ENCODE measurements at regions not wholly inside any gene's neighbourhood (a gene's known extent, or its start where the extent isn't known, plus 50 kb on each side); places are given as distances from the start of the nearest gene placed in this dataset.

DNA sequence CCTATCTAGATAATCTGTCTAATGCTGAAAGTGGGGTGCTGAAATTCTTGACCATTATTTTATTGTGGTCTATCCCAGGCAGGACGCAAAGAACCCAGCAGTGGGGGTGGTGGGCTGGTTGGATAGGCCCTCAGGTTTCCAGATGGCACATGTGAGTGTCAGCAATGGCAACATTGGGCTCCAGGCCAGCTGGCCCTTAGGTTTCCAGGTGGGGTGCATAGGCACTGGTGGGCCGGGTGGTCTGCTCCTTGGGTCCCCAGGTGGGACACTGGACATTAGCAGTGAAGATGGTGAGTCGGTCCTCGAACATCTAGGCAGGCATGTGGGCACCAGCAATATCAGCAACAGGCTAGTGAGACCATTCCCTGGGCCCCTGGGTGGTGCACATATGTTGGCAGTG, 680.3 kb upstream of the ACVR2A start:
- H3K27ac ChIP-seq (ENCODE audit: insufficient read length, low read depth, low read length): no peak overlapping the region

More for the DNA sequence above, 680.3 kb upstream of the ACVR2A start:
- no peak overlapping the region for H3K14ac ChIP-seq (ENCODE audit: insufficient read depth, low read length)
- H3K9me3 Mint-ChIP-seq: no peaks in the 10 kb centered on the region; a peak in 1 of 5 replicates
- no peak overlapping the region for H2BK5ac ChIP-seq (ENCODE audit: insufficient read length, low read length)
- no peak overlapping the region for H3K4ac ChIP-seq (ENCODE audit: low read depth, low read length)
- H2BK120ac ChIP-seq (ENCODE audit: low read depth, low read length, poor library complexity, severe bottlenecking): no peak overlapping the region
- no peaks in the 10 kb centered on the region for H3K9me3 ChIP-seq (ENCODE audit: control insufficient read depth, low read depth, low read length)
- no peaks in the 10 kb centered on the region for H3K23me2 ChIP-seq (ENCODE audit: insufficient read length, low read depth, low read length, poor library complexity, severe bottlenecking)
- H3K27ac Mint-ChIP-seq: no peak overlapping the region
- H3K4me1 ChIP-seq (ENCODE audit: insufficient read depth, low read length): no peaks in the 10 kb centered on the region
- no peak overlapping the region for H4K5ac ChIP-seq (ENCODE audit: insufficient read length, low read depth, low read length)
- H3K4me1 Mint-ChIP-seq: no peaks in the 10 kb centered on the region
- H2BK20ac ChIP-seq (ENCODE audit: low read depth, low read length, poor library complexity, severe bottlenecking): no peak overlapping the region
- no peaks in the 10 kb centered on the region for H3K36me3 Mint-ChIP-seq (ENCODE audit: insufficient read depth in 1 of 3, low read depth in 3 of 3)
- H3K4me3 Mint-ChIP-seq: no peak overlapping the region
- no peaks in the 10 kb centered on the region for H4K20me1 ChIP-seq (ENCODE audit: control insufficient read depth, insufficient read depth, insufficient read length)
- no peak overlapping the region for H2BK12ac ChIP-seq (ENCODE audit: insufficient read length, low read depth, low read length)
- no peaks in the 10 kb centered on the region for H3K79me1 ChIP-seq (ENCODE audit: insufficient read depth, low read depth, low read length, poor library complexity, severe bottlenecking)
- no peaks in the 10 kb centered on the region for H3K27me3 Mint-ChIP-seq (ENCODE audit: low read depth)
- no peak overlapping the region for H3K18ac ChIP-seq (ENCODE audit: insufficient read length, low read depth, low read length)
- no peak for DNase-seq
- no peaks in the 10 kb centered on the region for H3K27me3 ChIP-seq (ENCODE audit: insufficient read depth, low read length)
- no peak overlapping the region for H2BK15ac ChIP-seq (ENCODE audit: low read depth, low read length)
- H3T11ph ChIP-seq (ENCODE audit: low read length): no peak overlapping the region
- H3K23ac ChIP-seq (ENCODE audit: insufficient read length, low read depth, low read length): no peak overlapping the region
- H2AFZ ChIP-seq (ENCODE audit: low read length): no peak overlapping the region
- H3K56ac ChIP-seq (ENCODE audit: insufficient read length, low read depth, low read length): no peak overlapping the region
- no peaks in the 10 kb centered on the region for H3K79me2 ChIP-seq (ENCODE audit: insufficient read depth, low read length)
- TF ChIP-seq, protein P1, sequence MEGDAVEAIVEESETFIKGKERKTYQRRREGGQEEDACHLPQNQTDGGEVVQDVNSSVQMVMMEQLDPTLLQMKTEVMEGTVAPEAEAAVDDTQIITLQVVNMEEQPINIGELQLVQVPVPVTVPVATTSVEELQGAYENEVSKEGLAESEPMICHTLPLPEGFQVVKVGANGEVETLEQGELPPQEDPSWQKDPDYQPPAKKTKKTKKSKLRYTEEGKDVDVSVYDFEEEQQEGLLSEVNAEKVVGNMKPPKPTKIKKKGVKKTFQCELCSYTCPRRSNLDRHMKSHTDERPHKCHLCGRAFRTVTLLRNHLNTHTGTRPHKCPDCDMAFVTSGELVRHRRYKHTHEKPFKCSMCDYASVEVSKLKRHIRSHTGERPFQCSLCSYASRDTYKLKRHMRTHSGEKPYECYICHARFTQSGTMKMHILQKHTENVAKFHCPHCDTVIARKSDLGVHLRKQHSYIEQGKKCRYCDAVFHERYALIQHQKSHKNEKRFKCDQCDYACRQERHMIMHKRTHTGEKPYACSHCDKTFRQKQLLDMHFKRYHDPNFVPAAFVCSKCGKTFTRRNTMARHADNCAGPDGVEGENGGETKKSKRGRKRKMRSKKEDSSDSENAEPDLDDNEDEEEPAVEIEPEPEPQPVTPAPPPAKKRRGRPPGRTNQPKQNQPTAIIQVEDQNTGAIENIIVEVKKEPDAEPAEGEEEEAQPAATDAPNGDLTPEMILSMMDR (conservative IDR thresholded peaks at IDR 0.05): no peak
- H2AK5ac ChIP-seq (ENCODE audit: insufficient read length, low read length): no peak overlapping the region
- no peak overlapping the region for H3K9ac ChIP-seq (ENCODE audit: extremely low read depth, insufficient read length, low read length)
- WGBS (ENCODE audit: extremely low coverage, insufficient read length, low lambda C conversion rate): no CpG with 5 or more reads among the region's 4 CpGs
- no peak overlapping the region for H3K4me2 ChIP-seq (ENCODE audit: insufficient read depth, insufficient read length, low read length)
- H4K91ac ChIP-seq (ENCODE audit: insufficient read length, low read depth, low read length): no peak overlapping the region
- no peak overlapping the region for H4K8ac ChIP-seq (replicated peaks; ENCODE audit: insufficient read length, low read depth, low read length)
